22Rv1 (cell line): ENCODE measurements at regions not wholly inside any gene's neighbourhood (a gene's known extent, or its start where the extent isn't known, plus 50 kb on each side); places are given as distances from the start of the nearest gene placed in this dataset.

ENCODE experiments used
- H3K27ac ChIP-seq: fragments of 450-650 bp; 2 replicates; pipeline ENCODE4 v1.5.1; 2017
- ZFX ChIP-seq: fragments of 450-650 bp; IDR thresholded peaks from 2 replicates; pipeline ENCODE4 v1.6.1; 2017; ENCODE audit warnings: antibody characterized with exemption, borderline replicate concordance
- TF ChIP-seq, protein P1 (sequence below): fragments of 450-650 bp; IDR thresholded peaks from 2 replicates; pipeline ENCODE4 v1.5.1; 2017; ENCODE audit warnings: mild to moderate bottlenecking

DNA sequence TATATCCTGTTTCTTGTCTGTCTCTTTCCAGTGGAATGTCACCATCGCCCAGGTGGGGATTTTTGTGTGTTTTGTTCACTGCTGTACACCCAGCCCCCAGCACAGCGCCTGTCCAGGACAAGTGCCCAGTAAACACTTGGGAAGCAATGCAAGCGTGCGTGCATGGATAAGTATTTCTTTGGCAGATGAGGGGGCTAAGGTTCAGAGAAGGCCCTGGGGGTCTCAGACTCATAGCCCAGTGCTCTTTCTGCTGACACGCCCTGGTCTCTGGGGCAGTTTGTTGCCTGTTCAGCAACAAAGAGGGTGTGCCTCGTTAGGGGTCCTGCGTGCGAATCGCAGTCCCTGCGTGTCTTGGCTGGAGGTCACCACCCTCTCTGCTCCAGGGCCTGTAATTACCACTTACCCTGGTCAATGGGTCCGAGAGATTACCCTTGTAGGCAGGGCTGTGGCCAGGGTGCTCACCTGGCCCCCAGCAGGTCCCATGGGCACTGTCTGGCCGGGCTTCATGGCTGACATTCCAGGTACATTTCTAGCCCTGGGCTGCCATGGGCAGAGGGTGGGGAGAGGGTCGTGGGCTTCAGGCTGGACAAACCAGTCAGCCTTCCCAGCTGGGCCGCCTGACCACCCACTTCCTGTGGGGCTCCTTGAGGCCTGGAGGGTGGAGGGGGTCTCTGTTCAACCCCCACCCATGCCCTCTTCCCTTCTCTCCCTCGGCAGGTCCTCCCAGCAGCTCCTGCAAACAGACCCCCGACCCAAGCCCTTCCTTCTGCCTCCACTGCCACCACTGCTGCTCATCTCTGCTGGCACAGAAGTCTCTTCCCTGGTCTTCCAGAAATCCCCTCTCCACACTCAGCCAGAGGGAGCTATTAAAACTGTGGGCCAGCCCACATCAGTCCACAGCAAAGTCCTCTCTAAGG lies 87.1 kb downstream of the CEBPB start:
- no peak overlapping the region for H3K27ac ChIP-seq
- no peak for TF ChIP-seq ZFX
- TF ChIP-seq, protein P1, sequence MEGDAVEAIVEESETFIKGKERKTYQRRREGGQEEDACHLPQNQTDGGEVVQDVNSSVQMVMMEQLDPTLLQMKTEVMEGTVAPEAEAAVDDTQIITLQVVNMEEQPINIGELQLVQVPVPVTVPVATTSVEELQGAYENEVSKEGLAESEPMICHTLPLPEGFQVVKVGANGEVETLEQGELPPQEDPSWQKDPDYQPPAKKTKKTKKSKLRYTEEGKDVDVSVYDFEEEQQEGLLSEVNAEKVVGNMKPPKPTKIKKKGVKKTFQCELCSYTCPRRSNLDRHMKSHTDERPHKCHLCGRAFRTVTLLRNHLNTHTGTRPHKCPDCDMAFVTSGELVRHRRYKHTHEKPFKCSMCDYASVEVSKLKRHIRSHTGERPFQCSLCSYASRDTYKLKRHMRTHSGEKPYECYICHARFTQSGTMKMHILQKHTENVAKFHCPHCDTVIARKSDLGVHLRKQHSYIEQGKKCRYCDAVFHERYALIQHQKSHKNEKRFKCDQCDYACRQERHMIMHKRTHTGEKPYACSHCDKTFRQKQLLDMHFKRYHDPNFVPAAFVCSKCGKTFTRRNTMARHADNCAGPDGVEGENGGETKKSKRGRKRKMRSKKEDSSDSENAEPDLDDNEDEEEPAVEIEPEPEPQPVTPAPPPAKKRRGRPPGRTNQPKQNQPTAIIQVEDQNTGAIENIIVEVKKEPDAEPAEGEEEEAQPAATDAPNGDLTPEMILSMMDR, result no peak

DNA sequence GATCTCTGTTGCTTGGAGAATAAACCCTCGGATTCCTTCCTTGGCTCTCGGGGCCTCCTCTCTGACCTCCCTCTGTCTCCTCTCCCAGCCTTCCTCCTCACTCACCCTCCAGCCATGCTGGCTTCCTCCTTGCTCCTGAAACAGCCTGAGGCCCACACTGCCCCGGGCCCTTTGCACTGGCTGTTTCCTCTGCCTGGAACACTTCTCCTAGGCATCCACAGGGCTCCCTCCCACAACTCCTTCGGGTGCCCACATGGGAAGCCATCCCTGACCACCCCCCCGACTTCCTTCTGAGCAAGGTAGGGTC lies 87.7 kb downstream of the CEBPB start:
- H3K27ac ChIP-seq, result no peak overlapping the region
- TF ChIP-seq, protein P1, result no peak
- no peak for TF ChIP-seq ZFX

DNA sequence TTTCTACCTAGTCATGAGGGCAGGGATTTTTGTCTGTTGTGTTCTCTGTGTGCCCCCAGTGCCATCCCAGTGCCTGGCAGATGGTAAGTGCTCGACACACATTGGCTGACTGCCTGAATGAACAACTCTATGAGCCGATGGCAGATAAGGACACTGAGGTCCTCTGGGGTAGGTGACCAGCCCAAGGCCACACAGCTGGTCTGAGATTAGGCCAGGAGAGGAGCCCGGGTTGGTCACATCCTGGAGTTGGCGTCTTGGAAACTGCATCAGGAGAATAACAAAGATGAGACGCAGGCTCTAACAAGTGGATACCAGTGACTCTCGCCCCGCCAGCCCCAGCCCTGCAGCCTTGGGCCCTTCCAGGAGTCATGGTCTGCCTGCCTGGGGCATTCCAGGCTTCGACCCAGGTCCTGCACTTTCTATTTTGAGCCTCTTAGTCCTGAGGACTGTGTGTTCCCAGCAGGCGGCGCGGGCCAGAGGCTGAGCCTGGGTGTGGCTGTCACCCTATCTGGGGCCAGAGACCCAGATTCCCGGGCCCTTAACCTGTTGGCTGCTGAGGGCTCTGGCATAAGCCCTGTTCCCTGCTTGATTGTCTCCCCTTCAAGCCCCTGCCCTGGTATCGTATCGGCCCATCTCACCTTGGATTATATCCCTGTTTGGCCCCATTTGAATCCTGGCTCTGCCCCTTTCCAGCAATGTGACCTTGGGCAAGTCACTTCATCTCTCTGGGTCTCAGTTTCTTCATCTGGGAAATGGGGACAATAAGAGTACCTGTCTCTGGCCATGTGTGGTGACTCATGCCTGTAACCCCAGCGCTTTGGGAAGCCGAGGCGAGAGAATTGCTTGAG lies 88.3 kb downstream of the CEBPB start:
- H3K27ac ChIP-seq, result no peak overlapping the region
- TF ChIP-seq ZFX, result no peak
- TF ChIP-seq, protein P1, result no peak

DNA sequence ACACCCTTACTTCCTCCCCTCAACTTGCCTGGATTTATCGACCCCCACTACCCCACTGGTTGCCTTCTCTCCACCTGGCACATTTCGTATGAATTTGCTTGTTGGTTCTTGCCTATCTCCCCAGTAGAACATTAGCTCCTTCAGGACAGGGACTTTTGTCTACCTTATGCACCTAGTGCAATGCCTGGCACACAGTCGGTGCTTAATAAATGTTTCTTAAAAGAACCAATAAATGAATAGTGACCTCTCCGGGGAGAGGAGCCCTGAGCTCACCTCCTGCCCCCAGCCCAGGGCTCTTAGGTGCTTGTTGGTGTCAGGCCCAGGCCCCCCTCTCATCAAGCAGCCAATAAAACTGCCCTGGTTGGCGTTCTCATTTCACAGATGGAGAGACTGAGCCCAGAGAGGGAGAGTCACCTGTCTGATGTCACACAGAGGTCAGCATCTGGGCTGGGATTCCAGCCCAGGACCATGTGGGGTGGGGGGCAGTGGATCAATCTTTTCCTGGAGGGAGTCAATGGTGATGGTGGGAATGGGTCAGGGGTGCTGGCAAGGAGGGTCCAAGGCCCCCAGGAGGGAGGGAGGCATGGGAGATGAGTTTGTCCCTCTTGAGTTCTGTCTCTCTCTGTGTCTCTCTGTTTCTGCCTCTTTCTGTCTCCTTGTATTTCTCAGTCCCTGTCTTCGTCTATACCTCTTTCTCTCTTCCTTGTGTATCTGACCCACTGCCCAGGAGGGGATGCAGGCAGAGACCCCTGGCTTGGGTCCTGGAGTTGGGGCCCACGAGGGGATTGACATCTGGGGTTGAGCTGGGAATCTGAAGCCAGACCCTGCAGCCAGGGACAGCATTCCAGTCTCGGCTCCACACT lies 89.6 kb downstream of the CEBPB start:
- no peak for TF ChIP-seq ZFX
- TF ChIP-seq, protein P1, result no peak
- no peak overlapping the region for H3K27ac ChIP-seq

DNA sequence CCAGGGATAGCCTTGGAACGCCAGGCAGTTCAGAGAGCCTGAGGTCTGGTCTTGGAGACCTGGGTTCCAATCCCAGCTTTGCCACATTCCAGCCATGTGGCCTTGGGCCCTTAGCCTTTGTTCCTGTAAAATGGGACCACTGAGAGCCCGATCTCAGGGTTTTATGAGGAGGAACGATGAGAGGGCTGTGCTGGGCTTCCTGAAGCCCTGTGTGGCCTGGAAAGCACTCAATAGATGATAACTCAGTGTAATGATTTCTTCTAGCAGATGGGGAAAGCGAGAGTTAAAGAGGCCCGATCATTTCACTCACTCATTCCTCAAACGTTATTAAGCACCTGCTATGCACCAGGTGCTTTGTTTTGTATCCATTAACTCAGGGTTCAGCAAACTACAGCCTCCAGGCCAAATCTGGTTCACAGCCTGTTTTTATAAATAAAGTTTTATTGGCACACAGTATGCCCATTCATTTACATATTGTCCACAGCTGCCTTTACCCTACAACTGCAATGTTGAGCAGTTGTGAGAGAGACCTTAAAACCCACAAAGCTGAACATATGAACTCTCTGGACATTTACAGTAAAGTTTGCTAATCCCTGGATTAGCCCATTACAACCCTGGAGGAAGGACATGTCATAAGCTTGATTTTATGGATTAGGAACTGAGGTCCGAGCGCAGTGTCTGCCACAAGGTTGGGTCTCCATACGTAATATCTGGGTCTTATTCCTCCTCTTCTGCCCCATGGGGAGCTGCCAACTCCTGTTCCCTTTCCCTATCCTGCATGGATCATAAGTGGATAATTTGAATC lies 90.4 kb downstream of the CEBPB start:
- no peak overlapping the region for H3K27ac ChIP-seq
- TF ChIP-seq, protein P1, result no peak
- TF ChIP-seq ZFX, result no peak

DNA sequence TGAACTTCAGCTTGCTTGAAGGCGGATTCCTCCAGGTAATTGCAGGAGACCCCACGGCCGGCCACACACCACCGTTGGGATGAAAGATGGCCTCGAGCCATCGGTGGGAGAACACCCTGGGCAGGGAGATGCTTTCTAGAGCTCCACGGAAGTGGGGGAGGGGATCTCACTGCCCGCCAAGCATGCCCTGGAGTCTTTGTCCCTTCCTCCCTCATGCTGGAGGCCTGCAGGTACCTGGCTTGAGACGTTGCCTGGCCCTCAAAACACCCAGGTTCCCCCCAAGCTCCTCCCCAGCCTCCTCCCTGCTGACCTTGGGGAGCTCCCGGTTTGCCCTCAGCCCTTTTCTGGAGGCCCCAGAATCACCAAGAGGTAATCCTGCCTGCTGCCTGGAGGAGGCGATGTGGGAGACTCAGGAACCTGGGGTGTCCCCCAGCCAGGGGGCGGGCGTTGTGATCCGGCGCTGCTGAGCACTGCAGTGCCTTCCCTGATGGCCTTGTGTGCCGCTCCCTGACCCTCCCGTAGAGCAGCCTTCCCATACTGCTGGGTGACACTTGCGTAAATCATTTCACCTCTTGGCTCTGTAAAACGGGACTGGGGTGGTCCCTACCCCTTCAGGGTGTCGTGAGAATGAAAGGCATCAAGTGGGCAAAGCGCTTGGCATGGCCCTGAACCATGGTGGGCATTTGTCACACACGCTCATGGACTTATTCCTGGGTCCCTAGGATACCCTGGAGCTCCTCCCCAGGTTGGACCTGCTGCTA lies 91.4 kb downstream of the CEBPB start:
- no peak for TF ChIP-seq ZFX
- TF ChIP-seq, protein P1, result no peak
- no peak overlapping the region for H3K27ac ChIP-seq
